ENCODE measurements at regions not wholly inside any gene's neighbourhood (a gene's known extent, or its start where the extent isn't known, plus 50 kb on each side); places are given as distances from the start of the nearest gene placed in this dataset.

DNA sequence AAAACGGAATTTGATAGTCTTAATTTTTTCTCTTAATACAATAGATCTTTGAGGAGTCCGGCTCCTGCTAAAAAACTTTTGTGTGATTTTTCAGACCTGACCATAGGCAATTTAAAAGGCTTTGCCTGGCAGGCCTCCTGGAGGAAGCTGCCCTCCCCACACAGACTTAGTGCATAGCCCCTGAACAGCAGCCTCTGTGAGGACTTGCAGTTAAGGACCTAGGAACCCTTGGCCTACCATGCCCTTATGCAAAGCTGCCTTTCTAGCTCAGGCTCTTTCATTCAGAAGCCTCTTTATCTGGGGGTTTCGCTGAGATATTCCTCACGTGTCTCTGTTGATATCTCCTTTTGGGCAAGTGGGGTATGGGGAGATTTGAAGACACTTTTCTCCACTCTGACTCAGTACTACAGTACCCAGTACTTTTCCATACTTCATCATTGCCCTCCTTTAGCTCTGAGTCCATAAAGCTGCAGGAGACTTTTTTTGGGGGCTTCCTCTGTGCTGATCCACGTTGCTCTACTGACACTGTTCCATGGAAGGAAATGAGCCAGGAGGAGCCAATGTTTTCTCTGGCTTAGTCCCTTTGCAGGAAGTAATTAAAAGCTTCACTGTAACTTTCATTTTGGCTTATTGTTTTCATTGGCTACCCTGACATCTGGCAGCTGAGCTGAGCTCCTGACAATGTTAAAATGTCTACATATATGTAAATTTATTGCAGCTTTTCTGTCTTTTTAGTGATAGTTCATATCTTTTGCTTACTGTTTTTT is 283.1 kb downstream of the TDRD3 start:
- Histone ChIP-seq H3K4me3 (no peak overlapping the region), H3K27ac (no peak overlapping the region), H3K4me1 (no peaks in the 10 kb centered on the region), H3K9me3 (no peaks in the 10 kb centered on the region), H3K36me3 (no peaks in the 10 kb centered on the region), H3K27me3 (no peaks in the 10 kb centered on the region)
- 80 to 83% methylated on average over 2 to 5 of the region's 5 CpGs for WGBS, 2 donors (ENCODE audit: low coverage in 1 of 2)
- no peak for TF ChIP-seq EP300 (IDR thresholded peaks at IDR 0.05)
- no peak for TF ChIP-seq POLR2A (IDR thresholded peaks at IDR 0.05)
- TF ChIP-seq, protein P1, sequence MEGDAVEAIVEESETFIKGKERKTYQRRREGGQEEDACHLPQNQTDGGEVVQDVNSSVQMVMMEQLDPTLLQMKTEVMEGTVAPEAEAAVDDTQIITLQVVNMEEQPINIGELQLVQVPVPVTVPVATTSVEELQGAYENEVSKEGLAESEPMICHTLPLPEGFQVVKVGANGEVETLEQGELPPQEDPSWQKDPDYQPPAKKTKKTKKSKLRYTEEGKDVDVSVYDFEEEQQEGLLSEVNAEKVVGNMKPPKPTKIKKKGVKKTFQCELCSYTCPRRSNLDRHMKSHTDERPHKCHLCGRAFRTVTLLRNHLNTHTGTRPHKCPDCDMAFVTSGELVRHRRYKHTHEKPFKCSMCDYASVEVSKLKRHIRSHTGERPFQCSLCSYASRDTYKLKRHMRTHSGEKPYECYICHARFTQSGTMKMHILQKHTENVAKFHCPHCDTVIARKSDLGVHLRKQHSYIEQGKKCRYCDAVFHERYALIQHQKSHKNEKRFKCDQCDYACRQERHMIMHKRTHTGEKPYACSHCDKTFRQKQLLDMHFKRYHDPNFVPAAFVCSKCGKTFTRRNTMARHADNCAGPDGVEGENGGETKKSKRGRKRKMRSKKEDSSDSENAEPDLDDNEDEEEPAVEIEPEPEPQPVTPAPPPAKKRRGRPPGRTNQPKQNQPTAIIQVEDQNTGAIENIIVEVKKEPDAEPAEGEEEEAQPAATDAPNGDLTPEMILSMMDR (IDR thresholded peaks at IDR 0.05) = no peak
- no peak for ATAC-seq

DNA sequence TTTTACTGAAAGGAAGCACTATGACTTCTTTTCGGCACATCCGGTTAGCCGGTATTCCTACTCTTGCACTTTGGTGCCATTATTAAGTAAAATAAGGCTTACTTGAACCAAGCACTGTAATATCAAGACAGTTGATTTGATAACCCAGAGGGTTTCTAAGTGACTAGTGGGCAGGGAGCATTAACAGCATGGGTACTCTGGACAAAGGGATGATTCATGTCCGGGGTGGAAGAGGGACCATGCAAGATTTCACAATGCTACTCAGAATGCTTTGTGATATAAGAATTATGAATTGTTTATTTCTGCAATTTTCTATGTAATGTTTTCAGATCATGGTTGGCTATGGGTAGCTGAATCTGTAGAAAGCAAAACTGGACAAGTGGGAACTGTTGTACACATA is 282.1 kb downstream of the TDRD3 start:
- H3K4me1 ChIP-seq = no peaks in the 10 kb centered on the region
- no peaks in the 10 kb centered on the region for H3K9me3 ChIP-seq
- TF ChIP-seq EP300 (IDR thresholded peaks at IDR 0.05) (no peak), POLR2AphosphoS5 (IDR thresholded peaks at IDR 0.05) (no peak), POLR2A (IDR thresholded peaks at IDR 0.05) (no peak)
- TF ChIP-seq, protein P1 (IDR thresholded peaks at IDR 0.05) = no peak
- H3K27ac ChIP-seq = no peak overlapping the region
- WGBS, 2 donors (ENCODE audit: low coverage in 1 of 2) = 93 to 94% methylated on average over 4 of the region's 4 CpGs
- no peaks in the 10 kb centered on the region for H3K36me3 ChIP-seq
- H3K4me3 ChIP-seq = no peak overlapping the region
- no peak for ATAC-seq
- H3K27me3 ChIP-seq = no peaks in the 10 kb centered on the region

DNA sequence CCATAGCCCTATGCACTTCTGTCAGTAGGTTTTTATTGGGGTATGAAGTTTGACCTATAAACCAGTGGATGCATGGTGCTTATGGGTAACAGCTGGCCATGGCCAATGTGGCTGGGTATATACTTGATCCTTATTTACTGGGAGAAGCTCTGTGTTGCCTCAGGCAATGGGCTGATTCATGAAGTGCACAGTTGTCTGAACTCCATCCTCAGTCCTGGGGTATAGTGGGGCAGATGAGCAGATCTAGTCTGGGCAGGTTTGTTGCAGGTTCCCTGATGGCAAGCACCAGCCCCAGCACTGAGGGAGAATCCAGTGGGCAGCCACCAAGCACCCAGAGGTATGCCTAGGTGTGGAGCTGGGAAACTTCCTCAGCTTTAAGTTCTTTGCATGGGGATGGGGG is 274.4 kb downstream of the TDRD3 start:
- peaks cover 0 to 8% (median 0%) of the 10 kb centered on the region in 3 donors for H3K9me3 ChIP-seq
- H3K27ac ChIP-seq = no peak overlapping the region
- no peaks in the 10 kb centered on the region for H3K4me1 ChIP-seq
- H3K36me3 ChIP-seq = no peaks in the 10 kb centered on the region
- no peak for ATAC-seq
- no peak for TF ChIP-seq POLR2A (IDR thresholded peaks at IDR 0.05)
- no peak for TF ChIP-seq EP300 (IDR thresholded peaks at IDR 0.05)
- TF ChIP-seq, protein P1 (IDR thresholded peaks at IDR 0.05) = no peak
- TF ChIP-seq POLR2AphosphoS5 (IDR thresholded peaks at IDR 0.05) = no peak
- H3K27me3 ChIP-seq = peaks cover 11% of the 10 kb centered on the region
- no peak overlapping the region for H3K4me3 ChIP-seq

DNA sequence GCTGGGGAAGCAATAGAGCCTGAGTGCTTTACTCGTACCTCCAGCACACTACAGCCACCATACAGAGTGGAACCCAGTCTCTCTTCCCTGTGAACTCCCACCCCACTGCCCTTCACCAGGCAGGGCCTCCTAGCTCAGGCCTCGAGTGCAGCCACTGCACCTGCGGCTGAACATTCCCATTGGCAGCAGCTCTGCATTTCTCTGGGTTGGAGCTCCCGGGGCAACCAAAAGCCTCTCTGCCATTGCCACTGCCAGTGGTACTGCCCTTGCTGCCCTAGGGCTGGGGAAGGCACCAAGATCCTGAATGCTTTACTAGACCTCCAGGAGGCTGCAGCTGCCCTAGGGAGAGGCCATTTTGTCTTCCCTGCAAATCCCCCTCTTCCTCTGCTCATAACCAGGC is 266.8 kb downstream of the TDRD3 start:
- no peak for ATAC-seq
- no peak for TF ChIP-seq POLR2AphosphoS5 (IDR thresholded peaks at IDR 0.05)
- no peak for TF ChIP-seq EP300 (IDR thresholded peaks at IDR 0.05)
- TF ChIP-seq, protein P1 (IDR thresholded peaks at IDR 0.05) = no peak
- TF ChIP-seq POLR2A (IDR thresholded peaks at IDR 0.05) = no peak
- Histone ChIP-seq H3K9me3 (no peaks in the 10 kb centered on the region), H3K4me3 (no peak overlapping the region), H3K27ac (no peak overlapping the region), H3K4me1 (no peaks in the 10 kb centered on the region), H3K27me3 (peaks cover 5% of the 10 kb centered on the region), H3K36me3 (no peaks in the 10 kb centered on the region)
- 71% methylated on average over 1 of the region's 4 CpGs; no CpG with 5 or more reads in 1 of the 2 donors for WGBS, 2 donors (ENCODE audit: low coverage in 1 of 2)

DNA sequence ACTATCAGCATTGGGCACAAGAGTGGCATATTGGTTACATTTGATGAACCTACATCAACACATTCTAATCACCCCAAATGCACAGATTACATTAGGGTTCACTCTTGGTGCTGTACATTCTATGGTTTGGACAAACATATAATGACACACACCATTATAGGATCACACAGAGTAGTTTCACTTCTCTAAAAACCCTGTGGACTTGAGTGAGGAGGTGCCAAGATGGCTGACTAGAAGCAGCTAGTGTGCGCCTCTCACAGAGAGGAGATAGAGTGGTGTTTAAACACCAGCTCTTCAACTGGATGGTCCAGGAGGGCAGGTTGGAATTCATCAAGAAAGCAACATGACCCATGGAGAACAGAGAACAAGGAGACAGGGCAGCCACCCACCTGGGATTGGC is 265.6 kb downstream of the TDRD3 start:
- Histone ChIP-seq H3K36me3 (no peaks in the 10 kb centered on the region), H3K4me1 (no peaks in the 10 kb centered on the region), H3K27ac (no peak overlapping the region), H3K4me3 (no peak overlapping the region), H3K9me3 (no peaks in the 10 kb centered on the region), H3K27me3 (peaks cover 5% of the 10 kb centered on the region)
- no peak for TF ChIP-seq EP300 (IDR thresholded peaks at IDR 0.05)
- TF ChIP-seq POLR2A (IDR thresholded peaks at IDR 0.05) = no peak
- TF ChIP-seq, protein P1 (IDR thresholded peaks at IDR 0.05) = no peak
- no peak for TF ChIP-seq POLR2AphosphoS5 (IDR thresholded peaks at IDR 0.05)
- no peak for ATAC-seq
- 100% methylated on average over 1 of the region's 1 CpG; no CpG with 5 or more reads in 1 of the 2 donors for WGBS, 2 donors (ENCODE audit: low coverage in 1 of 2)

Data from gastroesophageal sphincter (tissue), 4 donors.